SU-DHL-6 (cell line): ENCODE measurements at regions not wholly inside any gene's neighbourhood (a gene's known extent, or its start where the extent isn't known, plus 50 kb on each side); places are given as distances from the start of the nearest gene placed in this dataset.

Experiments
- H2AFZ ChIP-seq: fragments of 200-600 bp; sonication (generic); 2 replicates; pipeline ENCODE4 v1.6.1; 2014; ENCODE audit warnings: low read depth, mild to moderate bottlenecking, moderate library complexity, mixed read lengths, antibody characterized with exemption, low read length; ENCODE audit not compliant: severe bottlenecking
- H3F3A ChIP-seq: fragments of 200-600 bp; shearing (Covaris generic); 2 replicates; pipeline ENCODE4 v1.6.0; 2016; ENCODE audit warnings: antibody characterized with exemption, mild to moderate bottlenecking; ENCODE audit not compliant: insufficient read depth
- H3K27ac ChIP-seq: fragments of 200-600 bp; sonication (generic); 2 replicates; pipeline ENCODE4 v1.5.1; 2016; ENCODE audit warnings: low read depth, mild to moderate bottlenecking, low read length, moderate library complexity, mixed read lengths
- H3K27me3 ChIP-seq: fragments of 200-600 bp; sonication (generic), shearing (Covaris generic); 2 replicates; pipeline ENCODE4 v1.6.0; 2014; ENCODE audit warnings: mild to moderate bottlenecking, low read length
- H3K36me3 ChIP-seq: fragments of 200-600 bp; sonication (generic); 2 replicates; pipeline ENCODE4 v1.6.1; 2014; ENCODE audit warnings: mild to moderate bottlenecking, low read length, mixed read lengths
- H3K4me2 ChIP-seq: fragments of 300-600, 200-600 bp; shearing (Covaris generic), sonication (generic); 2 replicates; pipeline ENCODE4 v1.6.0; 2014; ENCODE audit warnings: low read length, low read depth, mild to moderate bottlenecking; ENCODE audit not compliant: poor library complexity, severe bottlenecking
- H3K4me3 ChIP-seq: fragments of 200-600 bp; sonication (generic); 2 replicates; pipeline ENCODE4 v1.5.1; 2014; ENCODE audit warnings: antibody characterized with exemption, low read length, mild to moderate bottlenecking, mixed read lengths; ENCODE audit not compliant: insufficient read depth, poor library complexity, severe bottlenecking
- H3K79me2 ChIP-seq: fragments of 200-600 bp; sonication (generic); 2 replicates; pipeline ENCODE4 v1.6.1; 2014; ENCODE audit warnings: mild to moderate bottlenecking, low read length, moderate library complexity; ENCODE audit not compliant: insufficient read depth
- H3K9ac ChIP-seq: fragments of 200-600 bp; sonication (generic); 2 replicates; pipeline ENCODE4 v1.7.0; 2014; ENCODE audit warnings: mild to moderate bottlenecking, low read length
- H3K9me2 ChIP-seq: fragments of 200-600 bp; sonication (generic); replicated peaks from 2 replicates; pipeline ENCODE4 v1.6.1; 2014; ENCODE audit warnings: low read length; ENCODE audit not compliant: insufficient read depth
- H3K9me3 ChIP-seq: fragments of 200-600 bp; sonication (generic); 2 replicates; pipeline ENCODE4 v1.6.1; 2014; ENCODE audit warnings: low read length, mixed read lengths; ENCODE audit not compliant: insufficient read depth
- H4K20me1 ChIP-seq: fragments of 200-600 bp; sonication (generic); 2 replicates; pipeline ENCODE4 v1.6.1; 2014; ENCODE audit warnings: low read depth, mild to moderate bottlenecking, antibody characterized with exemption, low read length, moderate library complexity, mixed read lengths
- EZH2phosphoT487 ChIP-seq: fragments of 200-600 bp; sonication (generic), shearing (Covaris generic); conservative IDR thresholded peaks from 2 replicates; pipeline ENCODE4 v1.6.1; 2018; ENCODE audit warnings: mild to moderate bottlenecking, antibody characterized with exemption, low read length, moderate library complexity, mixed read lengths
- TF ChIP-seq, protein P1 (sequence below): fragments of 200-600 bp; sonication (generic); IDR thresholded peaks from one replicate; pipeline ENCODE4 v1.5.1; 2017; ENCODE audit warnings: antibody characterized with exemption, mild to moderate bottlenecking, low read length, moderate library complexity; ENCODE audit not compliant: insufficient read depth, poor library complexity, severe bottlenecking

DNA sequence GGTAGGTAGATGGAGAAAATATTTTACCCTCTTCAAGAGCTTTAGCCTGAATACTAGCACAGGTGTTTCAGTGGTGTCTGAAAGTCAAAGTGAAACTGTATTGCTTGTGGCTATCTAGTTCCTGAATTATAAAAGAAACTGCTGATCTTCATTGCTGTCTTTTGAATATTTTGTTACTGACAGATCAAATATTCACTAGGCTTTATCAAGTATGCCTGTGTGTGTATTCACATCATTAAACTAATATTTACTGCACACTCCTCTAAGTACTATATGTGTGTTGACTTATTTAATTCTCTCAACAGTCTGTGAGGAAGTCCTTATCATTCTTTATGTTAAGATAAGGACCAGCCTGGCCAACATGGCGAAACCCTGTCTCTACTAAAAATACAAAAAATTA lies 139.6 kb downstream of the SOCS6 start:
- Histone ChIP-seq H3F3A (no peaks in the 10 kb centered on the region), H3K4me2 (no peak overlapping the region), H3K9ac (no peak overlapping the region), H3K27me3 (no peaks in the 10 kb centered on the region), H3K9me2 (no peaks in the 10 kb centered on the region), H4K20me1 (no peaks in the 10 kb centered on the region), H3K27ac (no peak overlapping the region), H3K9me3 (no peaks in the 10 kb centered on the region), H3K36me3 (no peaks in the 10 kb centered on the region), H2AFZ (no peak overlapping the region), H3K4me3 (no peak overlapping the region), H3K79me2 (no peaks in the 10 kb centered on the region)
- TF ChIP-seq, protein P1, sequence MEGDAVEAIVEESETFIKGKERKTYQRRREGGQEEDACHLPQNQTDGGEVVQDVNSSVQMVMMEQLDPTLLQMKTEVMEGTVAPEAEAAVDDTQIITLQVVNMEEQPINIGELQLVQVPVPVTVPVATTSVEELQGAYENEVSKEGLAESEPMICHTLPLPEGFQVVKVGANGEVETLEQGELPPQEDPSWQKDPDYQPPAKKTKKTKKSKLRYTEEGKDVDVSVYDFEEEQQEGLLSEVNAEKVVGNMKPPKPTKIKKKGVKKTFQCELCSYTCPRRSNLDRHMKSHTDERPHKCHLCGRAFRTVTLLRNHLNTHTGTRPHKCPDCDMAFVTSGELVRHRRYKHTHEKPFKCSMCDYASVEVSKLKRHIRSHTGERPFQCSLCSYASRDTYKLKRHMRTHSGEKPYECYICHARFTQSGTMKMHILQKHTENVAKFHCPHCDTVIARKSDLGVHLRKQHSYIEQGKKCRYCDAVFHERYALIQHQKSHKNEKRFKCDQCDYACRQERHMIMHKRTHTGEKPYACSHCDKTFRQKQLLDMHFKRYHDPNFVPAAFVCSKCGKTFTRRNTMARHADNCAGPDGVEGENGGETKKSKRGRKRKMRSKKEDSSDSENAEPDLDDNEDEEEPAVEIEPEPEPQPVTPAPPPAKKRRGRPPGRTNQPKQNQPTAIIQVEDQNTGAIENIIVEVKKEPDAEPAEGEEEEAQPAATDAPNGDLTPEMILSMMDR, result no peak
- no peak for TF ChIP-seq EZH2phosphoT487

GRCh38 chr18:70426818-70427217 lies 138.0 kb downstream of the SOCS6 start:
- Histone ChIP-seq H3K27me3 (no peaks in the 10 kb centered on the region), H3K9me3 (no peaks in the 10 kb centered on the region)
- TF ChIP-seq EZH2phosphoT487, result no peak
- TF ChIP-seq, protein P1, result no peak

DNA sequence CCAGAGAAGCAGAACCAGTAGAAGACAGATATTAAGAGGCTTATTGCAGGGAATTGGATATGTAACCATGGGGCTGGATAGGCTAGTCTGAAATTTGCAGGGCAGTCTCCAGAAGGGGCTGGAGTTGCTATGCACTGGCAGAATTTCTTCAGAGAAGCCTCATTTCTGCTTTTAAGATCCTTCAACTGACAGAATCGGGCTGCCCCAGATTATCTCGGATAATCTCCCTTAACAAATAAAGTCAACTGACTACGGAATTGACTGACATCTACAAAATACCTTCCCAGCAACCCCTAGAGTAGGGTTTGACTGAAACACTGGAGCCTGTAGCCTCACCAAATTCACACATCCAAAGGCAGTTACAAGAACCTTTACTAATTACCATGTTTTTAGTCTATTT lies 136.4 kb downstream of the SOCS6 start:
- H3K4me2 ChIP-seq, result no peak overlapping the region
- no peaks in the 10 kb centered on the region for H4K20me1 ChIP-seq
- no peaks in the 10 kb centered on the region for H3K9me2 ChIP-seq
- no peaks in the 10 kb centered on the region for H3K9me3 ChIP-seq
- no peak overlapping the region for H3K27ac ChIP-seq
- TF ChIP-seq, protein P1, result no peak
- TF ChIP-seq EZH2phosphoT487, result no peak
- H3K79me2 ChIP-seq, result no peaks in the 10 kb centered on the region
- no peaks in the 10 kb centered on the region for H3K36me3 ChIP-seq
- no peak overlapping the region for H3K4me3 ChIP-seq
- H3K27me3 ChIP-seq, result no peaks in the 10 kb centered on the region
- no peak overlapping the region for H3K9ac ChIP-seq
- H2AFZ ChIP-seq, result no peak overlapping the region
- no peaks in the 10 kb centered on the region for H3F3A ChIP-seq

More at GRCh38 chr18:70426818-70427217, 138.0 kb downstream of the SOCS6 start:
- Histone ChIP-seq H3F3A (no peaks in the 10 kb centered on the region), H3K36me3 (no peaks in the 10 kb centered on the region), H3K9me2 (no peaks in the 10 kb centered on the region), H3K79me2 (no peaks in the 10 kb centered on the region), H3K27ac (no peak overlapping the region), H3K4me3 (no peak overlapping the region), H3K4me2 (no peak overlapping the region), H3K9ac (no peak overlapping the region), H4K20me1 (no peaks in the 10 kb centered on the region), H2AFZ (no peak overlapping the region)
